Esophagus squamous epithelium (tissue), 4 donors: ENCODE measurements at regions not wholly inside any gene's neighbourhood (a gene's known extent, or its start where the extent isn't known, plus 50 kb on each side); places are given as distances from the start of the nearest gene placed in this dataset.

Experiments used
- POLR2A ChIP-seq, 4 donors: fragments of 450-650 bp; IDR thresholded peaks; one replicate each; pipeline ENCODE4 v1.6.1; 2017; ENCODE audit warnings: antibody characterized with exemption in 4 of 4, mild to moderate bottlenecking in 4 of 4, moderate library complexity in 3 of 4
- TF ChIP-seq, protein P1 (sequence below), 6 experiments: fragments of 450-650 bp in 4 of 6; fragments of 200-600 bp in 2 of 6; sonication (generic) in 2 of 6; IDR thresholded peaks; one replicate each; pipeline ENCODE4 v1.5.1; 2016 to 2019; ENCODE audit warnings: antibody characterized with exemption in 6 of 6, mild to moderate bottlenecking in 4 of 6, moderate library complexity in 4 of 6

DNA sequence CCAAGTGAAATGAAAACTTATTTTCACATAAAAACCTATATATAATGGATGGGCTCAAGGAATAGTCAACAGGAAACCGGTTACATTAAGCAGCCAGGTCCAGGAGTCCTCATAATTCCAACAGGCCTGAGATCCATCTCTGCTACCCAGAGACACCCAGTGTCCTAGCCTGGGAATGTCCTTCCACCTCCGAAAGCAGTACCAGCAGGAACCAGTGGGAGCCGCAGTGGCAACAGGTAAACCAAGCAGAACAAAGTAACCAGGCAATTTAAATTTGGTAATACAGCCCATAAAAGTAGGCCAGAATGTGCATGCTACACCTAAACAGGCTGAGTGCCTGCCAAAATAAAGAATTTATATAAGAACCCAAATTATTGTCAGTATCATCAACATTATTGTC, 195.6 kb downstream of the ZBBX start:
- TF ChIP-seq, protein P1, sequence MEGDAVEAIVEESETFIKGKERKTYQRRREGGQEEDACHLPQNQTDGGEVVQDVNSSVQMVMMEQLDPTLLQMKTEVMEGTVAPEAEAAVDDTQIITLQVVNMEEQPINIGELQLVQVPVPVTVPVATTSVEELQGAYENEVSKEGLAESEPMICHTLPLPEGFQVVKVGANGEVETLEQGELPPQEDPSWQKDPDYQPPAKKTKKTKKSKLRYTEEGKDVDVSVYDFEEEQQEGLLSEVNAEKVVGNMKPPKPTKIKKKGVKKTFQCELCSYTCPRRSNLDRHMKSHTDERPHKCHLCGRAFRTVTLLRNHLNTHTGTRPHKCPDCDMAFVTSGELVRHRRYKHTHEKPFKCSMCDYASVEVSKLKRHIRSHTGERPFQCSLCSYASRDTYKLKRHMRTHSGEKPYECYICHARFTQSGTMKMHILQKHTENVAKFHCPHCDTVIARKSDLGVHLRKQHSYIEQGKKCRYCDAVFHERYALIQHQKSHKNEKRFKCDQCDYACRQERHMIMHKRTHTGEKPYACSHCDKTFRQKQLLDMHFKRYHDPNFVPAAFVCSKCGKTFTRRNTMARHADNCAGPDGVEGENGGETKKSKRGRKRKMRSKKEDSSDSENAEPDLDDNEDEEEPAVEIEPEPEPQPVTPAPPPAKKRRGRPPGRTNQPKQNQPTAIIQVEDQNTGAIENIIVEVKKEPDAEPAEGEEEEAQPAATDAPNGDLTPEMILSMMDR (IDR thresholded peaks at IDR 0.05) = no peak
- no peak for TF ChIP-seq POLR2A (IDR thresholded peaks at IDR 0.05)
